HG03565 (cell line): ENCODE measurements at regions not wholly inside any gene's neighbourhood (a gene's known extent, or its start where the extent isn't known, plus 50 kb on each side); places are given as distances from the start of the nearest gene placed in this dataset.
"Not testable (repeated sequence)": the region's sequence is repeated elsewhere in the genome, so short reads cannot be mapped to it uniquely, and the experiment has no call there.

Experiments
- ATAC-seq: cut with Tn5 transposase; IDR thresholded peaks from one replicate; pipeline ENCODE4 v1.9.1; 2021; ENCODE audit warnings: mild to moderate bottlenecking, moderate library complexity; ENCODE audit not compliant: unreplicated experiment

- no peak for ATAC-seq
Measured at GRCh38 chrX:63186137-63186536, 165.0 kb downstream of the SPIN4 start.

DNA sequence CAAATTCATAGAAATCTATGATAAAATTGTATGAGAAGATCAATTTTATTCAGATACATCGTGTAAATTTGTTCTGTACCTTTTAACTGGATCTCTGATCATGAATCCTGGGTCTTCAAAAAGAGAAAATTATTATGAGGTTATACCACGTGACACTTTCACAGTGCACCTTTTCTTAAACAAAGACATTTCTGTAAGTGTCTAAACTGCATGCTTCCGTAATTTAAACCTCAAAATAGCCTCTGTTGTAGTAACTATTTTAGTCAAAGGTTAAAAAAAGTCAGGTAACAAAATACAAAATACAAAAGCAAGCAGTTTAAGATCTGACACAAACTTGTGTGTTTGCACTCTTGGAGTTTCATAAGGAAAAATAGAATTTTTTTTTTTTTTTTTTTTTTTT lies 171.3 kb downstream of the SPIN4 start:
- ATAC-seq, result peak; percentile 46

DNA sequence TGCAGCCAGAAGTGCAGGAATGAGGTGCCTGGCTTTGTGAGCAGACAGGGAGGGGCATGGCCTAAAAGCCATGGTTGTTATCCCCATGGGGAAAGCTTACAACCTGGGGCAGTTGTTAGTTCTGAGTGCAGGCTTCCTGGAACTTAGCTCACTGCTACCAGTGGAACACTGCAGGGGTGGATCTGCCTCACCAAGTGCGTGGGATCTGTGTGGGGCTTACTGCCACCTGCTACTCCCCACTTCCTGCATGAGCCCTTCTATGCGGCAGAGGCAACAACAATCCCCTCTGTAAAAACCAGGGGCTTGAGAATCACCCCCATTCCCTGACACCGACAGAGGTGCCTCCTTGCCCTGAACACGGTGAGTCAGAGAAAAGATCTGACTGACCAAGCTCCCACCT lies 174.6 kb downstream of the SPIN4 start:
- ATAC-seq, result not testable (repeated sequence)

DNA sequence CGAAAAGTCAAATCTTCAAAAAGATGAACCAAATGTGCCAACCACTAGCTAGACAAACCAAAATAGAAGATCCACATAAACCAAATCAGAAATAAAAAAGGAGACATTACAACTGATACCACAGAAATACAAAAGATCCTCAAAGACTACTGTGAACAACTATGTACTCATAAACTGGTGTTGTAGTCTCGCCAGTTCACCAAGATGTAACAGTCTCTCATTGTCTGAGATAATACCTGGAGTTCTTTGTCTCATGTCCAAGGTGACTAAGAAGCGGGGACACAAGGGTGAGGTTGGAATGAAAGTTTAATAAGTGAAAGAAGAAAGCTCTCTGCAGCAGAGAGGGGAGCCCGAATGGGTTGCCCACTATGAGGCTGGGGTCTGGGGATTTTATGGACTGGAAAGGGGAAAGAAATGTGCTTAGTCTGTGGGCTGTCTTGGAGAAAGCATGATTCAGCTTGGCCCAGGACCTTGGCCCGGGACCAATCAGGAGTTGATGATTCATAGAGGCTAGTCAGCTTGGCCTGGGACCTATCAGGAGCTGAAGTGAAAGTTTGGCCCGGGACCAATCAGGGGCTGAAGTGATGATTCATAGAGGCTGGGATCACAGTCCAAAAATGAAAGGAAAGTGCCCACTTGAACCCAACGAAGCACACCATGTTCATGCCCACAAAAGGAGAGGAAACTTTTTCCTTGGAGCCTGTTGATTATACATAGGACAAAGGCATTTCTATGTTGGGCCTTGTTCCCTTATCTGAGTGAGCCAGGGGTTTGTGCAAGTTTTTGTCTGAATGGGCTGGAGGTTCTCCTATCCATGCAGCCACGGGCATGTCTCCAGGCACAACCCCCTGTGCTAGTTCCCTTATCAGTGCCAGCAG lies 177.1 kb downstream of the SPIN4 start:
- not testable (repeated sequence) for ATAC-seq

DNA sequence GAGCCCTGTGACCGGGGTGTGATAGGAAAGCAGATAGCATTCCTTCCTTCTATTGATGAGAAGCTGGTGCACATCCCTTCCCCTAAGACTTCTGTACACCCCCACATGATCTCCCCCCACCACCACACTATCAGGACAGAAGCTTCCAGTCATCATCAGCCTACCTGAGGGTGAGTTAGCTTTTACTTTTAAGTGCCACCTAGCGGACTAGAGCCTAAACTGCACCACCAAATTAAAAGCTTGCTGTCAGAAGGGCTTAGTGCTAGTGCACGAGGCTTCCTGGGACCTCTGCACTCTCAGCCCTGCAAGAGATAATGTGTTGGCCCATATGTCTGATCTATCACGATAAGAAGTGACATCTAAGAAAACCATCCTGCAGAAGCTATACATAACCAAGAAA lies 181.7 kb downstream of the SPIN4 start:
- ATAC-seq, result not testable (repeated sequence)

- ATAC-seq, result not testable (repeated sequence)
Measured at GRCh38 chrX:63168949-63169348, 182.2 kb downstream of the SPIN4 start.

DNA sequence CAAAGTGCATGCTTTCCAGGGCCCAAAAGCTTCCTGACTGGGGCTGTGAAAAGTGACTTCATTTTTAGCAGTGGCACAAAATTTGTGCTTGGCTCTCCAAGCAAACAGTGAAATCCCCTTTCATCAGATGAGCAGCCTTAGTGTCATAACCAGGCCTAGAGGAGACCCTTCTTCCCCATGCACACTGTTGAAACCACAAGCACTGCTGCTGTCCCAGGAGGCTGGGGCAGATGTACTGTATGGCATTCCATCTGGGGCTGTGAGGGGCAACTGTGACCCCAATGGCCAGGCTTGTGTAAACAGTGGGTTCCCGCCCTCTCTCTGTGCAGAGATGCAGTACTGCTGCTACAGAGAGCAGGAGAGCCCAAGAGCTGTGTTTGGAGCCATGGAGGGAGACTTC lies 184.1 kb downstream of the SPIN4 start:
- not testable (repeated sequence) for ATAC-seq

DNA sequence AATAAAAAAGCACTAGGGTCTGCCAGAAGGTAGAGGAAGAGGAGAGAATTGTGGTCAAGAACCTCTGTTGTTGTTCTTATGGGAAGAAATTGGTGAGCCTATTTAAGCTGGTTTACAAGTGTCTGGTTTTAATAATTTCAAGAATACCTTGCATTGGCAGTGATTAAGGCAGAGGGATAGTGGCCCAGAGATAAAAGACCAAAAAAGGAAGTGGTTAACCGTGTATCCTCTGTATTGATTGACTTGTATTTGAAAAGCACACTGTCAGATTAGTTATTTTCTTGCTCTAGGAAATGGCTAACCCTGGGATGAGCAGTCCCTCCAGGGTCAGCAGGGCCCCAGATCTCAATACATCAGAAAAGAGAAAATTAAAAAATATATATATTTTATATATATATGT lies 190.1 kb downstream of the SPIN4 start:
- ATAC-seq, result not testable (repeated sequence)

- ATAC-seq, result not testable (repeated sequence)
Measured at GRCh38 chrX:63160340-63160739, 190.8 kb downstream of the SPIN4 start.

- ATAC-seq, result not testable (repeated sequence)
Measured at GRCh38 chrX:63145526-63145925, 205.6 kb downstream of the SPIN4 start.

- not testable (repeated sequence) for ATAC-seq
Measured at GRCh38 chrX:63142588-63142987, 208.5 kb downstream of the SPIN4 start.

GRCh38 chrX:63135859-63136258 lies 215.3 kb downstream of the SPIN4 start:
- ATAC-seq, result not testable (repeated sequence)

- ATAC-seq, result peak; percentile 88
Measured at GRCh38 chrX:63128509-63128908, 222.6 kb downstream of the SPIN4 start.

DNA sequence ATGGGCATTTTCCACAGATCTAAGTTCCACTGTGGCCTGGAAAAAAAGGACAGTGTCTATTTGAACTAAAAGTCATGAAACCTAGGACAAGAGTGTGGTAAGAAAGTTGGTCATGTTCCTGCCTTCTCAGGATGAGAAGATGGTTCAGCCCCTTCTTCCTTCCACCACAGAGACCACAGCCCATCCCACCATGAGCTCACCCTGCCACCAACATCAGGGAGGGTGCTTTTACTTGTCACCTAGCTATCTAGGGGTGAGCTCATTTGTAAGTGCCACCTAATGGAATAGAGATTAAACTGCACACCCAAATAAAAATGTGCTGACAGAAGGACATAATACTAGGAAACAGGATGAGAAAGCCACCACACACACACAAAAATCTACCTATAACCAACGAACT lies 235.9 kb downstream of the SPIN4 start:
- no peak for ATAC-seq

- no peak for ATAC-seq
Measured at GRCh38 chrX:63101879-63102620, 249.1 kb downstream of the SPIN4 start.

DNA sequence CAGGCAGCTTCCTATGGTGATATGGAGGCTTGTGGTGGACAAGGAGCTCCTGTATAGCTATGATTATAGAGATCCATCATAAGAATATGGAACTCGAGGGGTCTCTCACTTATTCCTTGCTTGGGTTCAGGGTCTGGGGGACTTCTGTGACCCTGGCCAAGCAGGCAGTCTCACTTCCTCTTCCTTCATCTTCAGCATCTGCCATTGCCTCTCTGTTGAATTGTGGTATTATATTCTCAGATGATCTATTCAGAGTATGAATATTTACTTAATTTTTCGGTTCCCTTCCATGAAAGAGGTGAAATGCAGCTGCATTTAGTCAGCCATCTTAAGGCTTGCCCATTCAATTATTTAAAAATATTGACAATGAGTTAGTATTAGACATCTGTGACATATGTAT lies 292.9 kb downstream of the SPIN4 start:
- ATAC-seq, result no peak

GRCh38 chrX:63050225-63050624 lies 300.9 kb downstream of the SPIN4 start:
- ATAC-seq, result no peak

DNA sequence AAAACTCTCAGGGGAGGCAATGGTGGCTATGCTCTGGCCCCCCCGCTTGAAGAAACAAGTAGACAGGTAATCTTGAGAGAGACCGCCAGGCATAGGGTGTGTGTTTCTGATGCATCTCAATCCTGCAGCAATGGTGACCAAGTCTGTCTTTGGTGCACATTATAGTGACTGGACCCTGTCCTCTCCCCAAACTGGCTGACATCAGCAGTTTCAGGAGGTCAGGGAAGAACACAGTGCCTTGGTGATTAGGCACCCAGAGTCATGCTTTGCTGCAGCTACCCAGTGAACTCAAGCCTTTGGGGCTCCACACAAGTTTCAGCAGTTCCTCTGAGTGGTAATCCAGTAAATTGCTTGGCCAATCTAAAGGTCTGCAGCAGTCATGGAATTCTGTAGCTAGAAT lies 318.3 kb downstream of the SPIN4 start:
- ATAC-seq, result no peak

DNA sequence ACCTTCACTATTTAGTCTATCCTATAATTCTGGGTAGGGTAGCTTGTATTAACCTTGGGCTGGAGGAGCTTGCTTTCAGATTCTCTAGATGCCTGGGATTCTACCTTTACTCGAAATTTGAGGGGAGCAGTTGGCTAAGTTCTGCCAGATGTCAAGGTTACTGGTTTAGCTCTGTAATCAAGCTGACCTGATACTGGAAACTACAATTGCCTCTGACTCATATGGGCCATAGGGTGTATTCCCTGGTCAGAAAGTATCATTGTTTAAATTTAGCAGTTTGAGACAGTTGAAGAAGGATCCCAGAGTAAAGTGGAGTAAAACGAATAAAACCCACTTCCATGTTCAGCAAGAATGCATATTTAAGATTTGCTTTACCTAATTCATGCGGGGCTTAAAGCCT lies 337.6 kb downstream of the SPIN4 start:
- ATAC-seq, result no peak

GRCh38 chrX:63012574-63012973 lies 338.6 kb downstream of the SPIN4 start:
- no peak for ATAC-seq

DNA sequence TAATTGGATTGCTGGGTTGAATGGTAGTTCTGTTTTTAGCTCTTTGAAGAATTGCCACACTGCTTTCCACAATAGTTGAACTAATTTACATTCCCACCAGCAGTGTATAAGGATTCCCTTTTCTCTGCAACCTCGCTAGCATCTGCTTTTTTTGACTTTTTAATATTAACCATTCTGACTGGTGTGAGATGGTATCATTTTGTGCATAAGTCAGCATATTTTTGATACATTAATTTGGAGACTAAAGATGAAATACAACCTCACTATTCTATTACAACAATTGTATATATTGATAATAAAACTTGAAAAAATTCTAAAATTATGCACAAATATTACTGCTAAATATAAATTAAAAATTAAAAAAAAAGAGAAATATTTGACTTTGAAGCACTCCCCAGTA lies 350.9 kb downstream of the SPIN4 start:
- not testable (repeated sequence) for ATAC-seq
